SK-N-MC (cell line): ENCODE measurements at regions not wholly inside any gene's neighbourhood (a gene's known extent, or its start where the extent isn't known, plus 50 kb on each side); places are given as distances from the start of the nearest gene placed in this dataset.

Experiments
- DNase-seq: peaks from one replicate; pipeline ENCODE4 v3.0.0-alpha.2; 2011; ENCODE audit warnings: low read depth, low spot score
- H3K27ac ChIP-seq: fragments of 200-600 bp; sonication (generic); 2 replicates; pipeline ENCODE4 v1.5.1; 2016; ENCODE audit warnings: mixed run types
- H3K36me3 ChIP-seq: fragments of 200-600 bp; sonication (generic); 2 replicates; pipeline ENCODE4 v1.6.1; 2017; ENCODE audit warnings: antibody characterized with exemption, low read length, mixed read lengths; ENCODE audit not compliant: insufficient read depth
- H3K4me3 ChIP-seq: fragments of 200-600 bp; sonication (generic); 2 replicates; pipeline ENCODE4 v1.5.1; 2016
- H3K9ac ChIP-seq: fragments of 200-600 bp; sonication (generic); 2 replicates; pipeline ENCODE4 v1.8.0; 2017; ENCODE audit warnings: mixed run types, mixed read lengths; ENCODE audit not compliant: insufficient read length
- H3K9me3 ChIP-seq: fragments of 200-600 bp; sonication (generic); 2 replicates; pipeline ENCODE4 v1.6.1; 2017; ENCODE audit warnings: low read depth, mild to moderate bottlenecking, antibody characterized with exemption, low read length, moderate library complexity, mixed read lengths
- EZH2 ChIP-seq: fragments of 200-600 bp; sonication (generic); IDR thresholded peaks from one replicate; pipeline ENCODE4 v1.6.1; 2017; ENCODE audit warnings: antibody characterized with exemption
- FOXP2 ChIP-seq: optimal IDR thresholded peaks from 2 replicates; pipeline ENCODE3; 2011; ENCODE audit warnings: mild to moderate bottlenecking, moderate library complexity; ENCODE audit not compliant: insufficient read depth; ENCODE audit errors: extremely low read length, control extremely low read depth
- POLR2AphosphoS5 ChIP-seq: IDR thresholded peaks from 2 replicates; pipeline ENCODE4 v1.6.1; 2012; ENCODE audit warnings: mild to moderate bottlenecking, low read depth, low read length, borderline replicate concordance

- TF ChIP-seq FOXP2: no peak
- TF ChIP-seq POLR2AphosphoS5: no peak
- no peak for TF ChIP-seq EZH2
- Histone ChIP-seq H3K36me3 (no peaks in the 10 kb centered on the region), H3K4me3 (no peak overlapping the region), H3K9ac (no peak overlapping the region), H3K9me3 (no peaks in the 10 kb centered on the region), H3K27ac (no peak overlapping the region)
- no peak for DNase-seq
Measured at GRCh38 chr2:207274530-207275189, 108.9 kb upstream of the KLF7 start.

GRCh38 chr2:207275779-207276178 is 110.0 kb upstream of the KLF7 start:
- Histone ChIP-seq H3K27ac (no peak overlapping the region), H3K36me3 (no peaks in the 10 kb centered on the region), H3K9me3 (no peaks in the 10 kb centered on the region), H3K4me3 (no peak overlapping the region), H3K9ac (no peak overlapping the region)
- TF ChIP-seq POLR2AphosphoS5 (no peak), EZH2 (no peak)
- no peak for DNase-seq

- no peak overlapping the region for H3K4me3 ChIP-seq
- H3K27ac ChIP-seq: no peak overlapping the region
- no peaks in the 10 kb centered on the region for H3K36me3 ChIP-seq
- TF ChIP-seq POLR2AphosphoS5 (no peak), FOXP2 (no peak), EZH2 (no peak)
- H3K9me3 ChIP-seq: no peaks in the 10 kb centered on the region
- no peak overlapping the region for H3K9ac ChIP-seq
- DNase-seq: no peak
Measured at GRCh38 chr2:207276248-207276647, 110.5 kb upstream of the KLF7 start.

- TF ChIP-seq POLR2AphosphoS5 (no peak), FOXP2 (no peak), EZH2 (no peak)
- no peak for DNase-seq
- no peak overlapping the region for H3K9ac ChIP-seq
- H3K9me3 ChIP-seq: no peaks in the 10 kb centered on the region
- H3K27ac ChIP-seq: no peak overlapping the region
- no peak overlapping the region for H3K4me3 ChIP-seq
- H3K36me3 ChIP-seq: no peaks in the 10 kb centered on the region
Measured at GRCh38 chr2:207276858-207277257, 111.1 kb upstream of the KLF7 start.

GRCh38 chr2:207279520-207279919 is 113.8 kb upstream of the KLF7 start:
- DNase-seq: no peak
- Histone ChIP-seq H3K9ac (no peak overlapping the region), H3K36me3 (no peaks in the 10 kb centered on the region), H3K27ac (no peak overlapping the region), H3K9me3 (no peaks in the 10 kb centered on the region), H3K4me3 (no peak overlapping the region)
- TF ChIP-seq POLR2AphosphoS5 (no peak), EZH2 (no peak), FOXP2 (no peak)

GRCh38 chr2:207281436-207281835 is 115.7 kb upstream of the KLF7 start:
- no peaks in the 10 kb centered on the region for H3K9me3 ChIP-seq
- TF ChIP-seq EZH2 (no peak), FOXP2 (no peak), POLR2AphosphoS5 (no peak)
- no peak for DNase-seq

GRCh38 chr2:207282916-207283315 is 117.2 kb upstream of the KLF7 start:
- TF ChIP-seq POLR2AphosphoS5: no peak
- no peak for TF ChIP-seq FOXP2
- TF ChIP-seq EZH2: no peak
- no peak overlapping the region for H3K27ac ChIP-seq
- DNase-seq: no peak
- H3K9ac ChIP-seq: no peak overlapping the region
- H3K9me3 ChIP-seq: no peaks in the 10 kb centered on the region
- H3K36me3 ChIP-seq: no peaks in the 10 kb centered on the region
- no peak overlapping the region for H3K4me3 ChIP-seq

More at GRCh38 chr2:207281436-207281835, 115.7 kb upstream of the KLF7 start:
- Histone ChIP-seq H3K9ac (no peak overlapping the region), H3K4me3 (no peak overlapping the region), H3K36me3 (no peaks in the 10 kb centered on the region), H3K27ac (no peak overlapping the region)

- Histone ChIP-seq H3K9me3 (no peaks in the 10 kb centered on the region), H3K9ac (no peak overlapping the region), H3K27ac (no peak overlapping the region), H3K36me3 (no peaks in the 10 kb centered on the region), H3K4me3 (no peak overlapping the region)
- TF ChIP-seq EZH2: no peak
- DNase-seq: no peak
Measured at GRCh38 chr2:207283356-207283755, 117.6 kb upstream of the KLF7 start.

- Histone ChIP-seq H3K36me3 (no peaks in the 10 kb centered on the region), H3K4me3 (no peak overlapping the region), H3K27ac (no peak overlapping the region), H3K9ac (no peak overlapping the region), H3K9me3 (no peaks in the 10 kb centered on the region)
- TF ChIP-seq EZH2 (no peak), POLR2AphosphoS5 (no peak), FOXP2 (no peak)
- no peak for DNase-seq
Measured at GRCh38 chr2:207284556-207285472, 119.1 kb upstream of the KLF7 start.
